PC-9 (cell line): ENCODE measurements at regions not wholly inside any gene's neighbourhood (a gene's known extent, or its start where the extent isn't known, plus 50 kb on each side); places are given as distances from the start of the nearest gene placed in this dataset.

Source experiments
- CTCF ChIP-seq: fragments of 200-600 bp; sonication (generic); conservative IDR thresholded peaks from 2 replicates; pipeline ENCODE4 v1.6.1; 2017; ENCODE audit warnings: mixed run types, antibody characterized with exemption, mild to moderate bottlenecking, moderate library complexity
- EZH2 ChIP-seq: fragments of 200-600 bp; sonication (generic); IDR thresholded peaks from 2 replicates; pipeline ENCODE4 v1.8.0; 2017; ENCODE audit warnings: antibody characterized with exemption, low read depth

- TF ChIP-seq EZH2 = no peak
- no peak for TF ChIP-seq CTCF
Measured at GRCh38 chr2:221330436-221330835, 241.7 kb downstream of the EPHA4 start.
